ENCODE measurements at regions not wholly inside any gene's neighbourhood (a gene's known extent, or its start where the extent isn't known, plus 50 kb on each side); places are given as distances from the start of the nearest gene placed in this dataset.
A peak's percentile ranks its signal among the peaks of the same experiment; 100 is the strongest.

DNA sequence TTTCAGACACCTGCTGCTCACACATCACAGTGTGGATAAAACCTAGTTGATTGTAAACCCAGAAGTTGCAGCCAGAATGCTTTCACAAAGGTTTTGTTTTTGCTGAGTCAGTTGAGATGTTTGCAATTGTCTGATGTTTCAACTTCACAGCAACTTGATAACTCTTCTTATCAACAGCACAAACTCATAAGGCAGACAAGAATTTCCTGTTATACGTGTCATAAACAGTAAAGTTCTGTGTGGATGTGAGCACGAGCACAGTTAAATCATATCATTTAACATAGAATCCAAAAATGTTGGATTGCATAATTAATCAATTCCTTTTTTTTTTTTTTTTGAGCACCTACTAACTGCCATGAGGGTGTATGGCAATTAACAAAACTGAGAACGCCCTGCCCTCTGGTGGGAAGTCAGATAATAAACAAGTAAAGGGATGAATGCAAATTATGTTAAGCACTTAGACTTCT lies 512.2 kb downstream of the PDHA2 start:
- no peak overlapping the region for H3K4me3 ChIP-seq (ENCODE audit: low read length)
- H3K27me3 ChIP-seq (ENCODE audit: control insufficient read depth, low read length): no peaks in the 10 kb centered on the region
- H3K27ac ChIP-seq (ENCODE audit: low read depth, low read length): no peak overlapping the region
- no peak for TF ChIP-seq EZH2phosphoT487 (IDR thresholded peaks at IDR 0.05; ENCODE audit: borderline replicate concordance, low read length)
- TF ChIP-seq, protein P1, sequence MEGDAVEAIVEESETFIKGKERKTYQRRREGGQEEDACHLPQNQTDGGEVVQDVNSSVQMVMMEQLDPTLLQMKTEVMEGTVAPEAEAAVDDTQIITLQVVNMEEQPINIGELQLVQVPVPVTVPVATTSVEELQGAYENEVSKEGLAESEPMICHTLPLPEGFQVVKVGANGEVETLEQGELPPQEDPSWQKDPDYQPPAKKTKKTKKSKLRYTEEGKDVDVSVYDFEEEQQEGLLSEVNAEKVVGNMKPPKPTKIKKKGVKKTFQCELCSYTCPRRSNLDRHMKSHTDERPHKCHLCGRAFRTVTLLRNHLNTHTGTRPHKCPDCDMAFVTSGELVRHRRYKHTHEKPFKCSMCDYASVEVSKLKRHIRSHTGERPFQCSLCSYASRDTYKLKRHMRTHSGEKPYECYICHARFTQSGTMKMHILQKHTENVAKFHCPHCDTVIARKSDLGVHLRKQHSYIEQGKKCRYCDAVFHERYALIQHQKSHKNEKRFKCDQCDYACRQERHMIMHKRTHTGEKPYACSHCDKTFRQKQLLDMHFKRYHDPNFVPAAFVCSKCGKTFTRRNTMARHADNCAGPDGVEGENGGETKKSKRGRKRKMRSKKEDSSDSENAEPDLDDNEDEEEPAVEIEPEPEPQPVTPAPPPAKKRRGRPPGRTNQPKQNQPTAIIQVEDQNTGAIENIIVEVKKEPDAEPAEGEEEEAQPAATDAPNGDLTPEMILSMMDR (IDR thresholded peaks at IDR 0.05; ENCODE audit: low read depth, low read length, poor library complexity, severe bottlenecking): peak; percentile 46
- H3K9me3 ChIP-seq (ENCODE audit: control insufficient read depth, insufficient read depth, low read length): no peaks in the 10 kb centered on the region
- H3F3A ChIP-seq (ENCODE audit: control insufficient read depth, insufficient read depth): no peaks in the 10 kb centered on the region
- no peaks in the 10 kb centered on the region for H3K4me1 ChIP-seq (ENCODE audit: control insufficient read depth, low read length)
- no peaks in the 10 kb centered on the region for H3K9me2 ChIP-seq (replicated peaks; ENCODE audit: control insufficient read depth, low read length)
- no peaks in the 10 kb centered on the region for H4K20me1 ChIP-seq (ENCODE audit: control insufficient read depth, insufficient read depth, low read depth, low read length)
- no peaks in the 10 kb centered on the region for H3K79me2 ChIP-seq (ENCODE audit: control insufficient read depth, low read length)
- no peaks in the 10 kb centered on the region for H3K36me3 ChIP-seq (ENCODE audit: control insufficient read depth, low read length)
- no peak overlapping the region for H3K4me2 ChIP-seq (ENCODE audit: low read length)

DNA sequence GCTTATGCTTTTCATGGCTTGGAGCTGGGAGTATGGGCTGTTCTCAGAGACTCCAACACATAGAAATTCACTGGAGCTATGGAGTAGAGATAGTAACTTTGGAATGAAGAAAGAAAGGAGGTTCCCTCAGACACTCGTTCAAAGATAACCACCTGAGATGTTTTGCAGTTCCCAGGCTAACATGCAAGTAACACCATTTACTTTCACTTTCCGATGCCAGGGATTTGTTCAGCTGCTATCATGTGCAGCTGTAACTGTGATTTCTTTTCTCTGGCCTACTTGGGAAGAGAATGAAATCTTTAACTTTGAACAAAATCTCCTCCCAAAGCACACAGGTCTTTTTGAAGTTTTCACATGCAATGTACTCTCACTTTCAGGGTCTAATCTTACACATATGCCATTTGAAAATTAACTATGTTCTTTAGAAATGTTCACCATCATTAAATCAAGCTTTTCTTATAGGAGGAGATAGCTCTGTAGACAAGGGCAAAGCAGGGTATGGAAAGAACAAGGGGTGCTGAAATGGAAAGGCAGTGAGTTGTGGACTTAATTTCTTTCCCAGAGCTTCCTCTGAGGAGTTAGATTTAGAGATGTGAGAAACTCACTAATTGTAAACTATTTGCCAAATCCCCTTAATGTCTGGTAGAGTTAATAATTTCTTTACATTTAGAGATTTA lies 514.3 kb downstream of the PDHA2 start:
- Histone ChIP-seq H3K4me3 (ENCODE audit: low read length) (no peak overlapping the region), H3K36me3 (ENCODE audit: control insufficient read depth, low read length) (no peaks in the 10 kb centered on the region)

DNA sequence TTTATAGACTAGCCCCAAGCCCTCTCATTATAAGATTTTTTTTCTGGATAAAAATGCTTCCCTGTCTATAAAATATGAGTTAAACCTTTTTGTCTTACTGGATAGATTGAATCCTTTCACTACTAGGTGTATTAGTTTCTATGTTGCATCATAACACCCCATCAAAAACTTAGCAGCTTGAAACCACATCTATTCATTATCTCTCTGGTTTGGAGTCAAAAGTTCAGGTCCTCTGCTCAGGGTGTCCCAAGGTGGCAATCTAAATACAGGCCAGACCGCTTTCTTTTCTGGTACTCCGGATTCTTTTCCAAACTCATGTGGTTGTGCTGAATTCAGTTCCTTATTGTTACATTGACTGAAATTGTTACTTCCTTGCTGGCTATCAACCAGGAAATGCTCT lies 515.5 kb downstream of the PDHA2 start:
- Histone ChIP-seq H3K27ac (ENCODE audit: low read depth, low read length) (no peak overlapping the region), H3K4me2 (ENCODE audit: low read length) (no peak overlapping the region), H3K27me3 (ENCODE audit: control insufficient read depth, low read length) (no peaks in the 10 kb centered on the region), H3K4me3 (ENCODE audit: low read length) (no peak overlapping the region), H3K79me2 (ENCODE audit: control insufficient read depth, low read length) (no peaks in the 10 kb centered on the region), H4K20me1 (ENCODE audit: control insufficient read depth, insufficient read depth, low read depth, low read length) (no peaks in the 10 kb centered on the region), H3F3A (ENCODE audit: control insufficient read depth, insufficient read depth) (no peaks in the 10 kb centered on the region), H3K9me2 (replicated peaks; ENCODE audit: control insufficient read depth, low read length) (no peaks in the 10 kb centered on the region), H3K4me1 (ENCODE audit: control insufficient read depth, low read length) (no peaks in the 10 kb centered on the region), H3K9me3 (ENCODE audit: control insufficient read depth, insufficient read depth, low read length) (no peaks in the 10 kb centered on the region), H3K36me3 (ENCODE audit: control insufficient read depth, low read length) (no peaks in the 10 kb centered on the region)
- TF ChIP-seq EZH2phosphoT487 (IDR thresholded peaks at IDR 0.05; ENCODE audit: borderline replicate concordance, low read length): no peak
- TF ChIP-seq, protein P1 (IDR thresholded peaks at IDR 0.05; ENCODE audit: low read depth, low read length, poor library complexity, severe bottlenecking): no peak

More for the DNA sequence above, 514.3 kb downstream of the PDHA2 start:
- Histone ChIP-seq H3K9me2 (replicated peaks; ENCODE audit: control insufficient read depth, low read length) (no peaks in the 10 kb centered on the region), H3K79me2 (ENCODE audit: control insufficient read depth, low read length) (no peaks in the 10 kb centered on the region), H3K4me1 (ENCODE audit: control insufficient read depth, low read length) (no peaks in the 10 kb centered on the region), H3K27ac (ENCODE audit: low read depth, low read length) (no peak overlapping the region), H3K27me3 (ENCODE audit: control insufficient read depth, low read length) (no peaks in the 10 kb centered on the region), H3K4me2 (ENCODE audit: low read length) (no peak overlapping the region), H4K20me1 (ENCODE audit: control insufficient read depth, insufficient read depth, low read depth, low read length) (no peaks in the 10 kb centered on the region), H3F3A (ENCODE audit: control insufficient read depth, insufficient read depth) (no peaks in the 10 kb centered on the region), H3K9me3 (ENCODE audit: control insufficient read depth, insufficient read depth, low read length) (no peaks in the 10 kb centered on the region)
- TF ChIP-seq, protein P1 (IDR thresholded peaks at IDR 0.05; ENCODE audit: low read depth, low read length, poor library complexity, severe bottlenecking): no peak
- TF ChIP-seq EZH2phosphoT487 (IDR thresholded peaks at IDR 0.05; ENCODE audit: borderline replicate concordance, low read length): no peak

Measured in DOHH2 (cell line).